Fibroblast of peridontal ligament (primary cell): ENCODE measurements at regions not wholly inside any gene's neighbourhood (a gene's known extent, or its start where the extent isn't known, plus 50 kb on each side); places are given as distances from the start of the nearest gene placed in this dataset.
A peak's percentile ranks its signal among the peaks of the same experiment; 100 is the strongest.

ENCODE experiments used
- DNase-seq: peaks from one replicate; pipeline ENCODE4 v3.0.0-alpha.2; 2010; ENCODE audit errors: extremely low read depth

DNA sequence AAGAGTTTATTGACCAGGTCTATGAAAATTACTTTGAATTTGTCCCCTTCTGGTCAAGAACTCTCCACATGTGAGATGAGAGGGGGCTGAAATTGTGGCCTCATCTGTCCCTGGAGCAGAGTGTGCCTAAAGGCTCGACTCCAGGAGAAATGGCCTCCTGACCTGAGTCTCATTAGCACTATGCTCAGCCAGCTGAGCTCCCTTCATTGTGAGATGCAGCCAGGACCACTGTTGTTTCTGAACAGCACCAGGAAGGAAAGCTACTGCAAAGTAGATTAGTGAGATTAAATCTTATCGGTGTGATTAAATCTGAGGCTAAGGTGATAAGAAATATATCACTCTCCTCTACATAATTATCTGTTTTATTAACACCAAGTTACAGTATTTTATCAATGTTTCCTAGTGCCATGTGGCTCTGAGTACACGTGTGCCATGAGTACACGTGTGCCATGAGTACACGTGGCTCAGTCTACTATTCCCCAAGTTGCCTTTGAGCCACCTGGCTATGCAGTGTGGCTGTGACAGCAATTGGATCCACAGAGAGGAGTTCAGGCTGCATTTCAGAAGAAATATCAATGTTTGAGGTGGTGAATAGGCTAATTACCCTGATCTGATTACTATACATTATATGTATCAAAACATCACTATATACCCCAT, 126.9 kb downstream of the IPMK start:
- DNase-seq, result no peak

DNA sequence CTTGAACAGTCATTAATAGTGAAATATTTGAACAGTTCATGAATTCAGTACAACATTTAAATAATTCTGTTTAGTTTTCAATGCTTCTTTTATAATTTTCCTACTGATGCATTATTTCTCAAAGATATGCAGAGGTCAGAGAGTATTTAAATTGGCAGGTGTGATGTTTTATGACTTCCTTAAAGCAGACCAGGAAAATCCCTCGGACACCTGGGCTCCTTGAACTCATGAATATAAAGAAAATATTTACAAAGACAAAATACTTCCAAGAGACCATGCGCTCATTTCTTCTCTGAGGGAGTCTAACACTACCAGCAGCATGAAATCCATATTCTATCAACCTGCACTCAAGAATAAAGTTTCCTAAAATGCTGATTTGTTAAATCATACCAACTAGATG, 127.6 kb downstream of the IPMK start:
- no peak for DNase-seq

DNA sequence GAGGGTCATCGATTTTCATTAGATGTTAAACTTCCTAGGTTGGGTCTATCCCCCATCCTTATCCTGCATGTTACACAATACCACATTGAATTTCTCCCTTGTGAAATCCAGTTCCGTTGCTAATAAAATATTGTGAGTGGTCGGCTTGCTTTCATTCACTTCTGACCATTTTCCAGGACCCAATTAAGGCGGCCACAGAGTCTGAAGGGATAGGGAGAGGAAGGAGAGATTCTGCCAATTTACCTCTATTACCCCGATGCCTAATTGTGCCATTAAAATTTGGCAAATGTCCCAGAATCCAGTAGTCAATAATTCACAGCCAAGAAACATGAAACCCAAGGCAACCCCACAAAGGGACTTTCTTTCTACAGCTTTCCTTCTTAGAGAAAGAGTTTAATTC, 129.9 kb downstream of the IPMK start:
- DNase-seq, result no peak

DNA sequence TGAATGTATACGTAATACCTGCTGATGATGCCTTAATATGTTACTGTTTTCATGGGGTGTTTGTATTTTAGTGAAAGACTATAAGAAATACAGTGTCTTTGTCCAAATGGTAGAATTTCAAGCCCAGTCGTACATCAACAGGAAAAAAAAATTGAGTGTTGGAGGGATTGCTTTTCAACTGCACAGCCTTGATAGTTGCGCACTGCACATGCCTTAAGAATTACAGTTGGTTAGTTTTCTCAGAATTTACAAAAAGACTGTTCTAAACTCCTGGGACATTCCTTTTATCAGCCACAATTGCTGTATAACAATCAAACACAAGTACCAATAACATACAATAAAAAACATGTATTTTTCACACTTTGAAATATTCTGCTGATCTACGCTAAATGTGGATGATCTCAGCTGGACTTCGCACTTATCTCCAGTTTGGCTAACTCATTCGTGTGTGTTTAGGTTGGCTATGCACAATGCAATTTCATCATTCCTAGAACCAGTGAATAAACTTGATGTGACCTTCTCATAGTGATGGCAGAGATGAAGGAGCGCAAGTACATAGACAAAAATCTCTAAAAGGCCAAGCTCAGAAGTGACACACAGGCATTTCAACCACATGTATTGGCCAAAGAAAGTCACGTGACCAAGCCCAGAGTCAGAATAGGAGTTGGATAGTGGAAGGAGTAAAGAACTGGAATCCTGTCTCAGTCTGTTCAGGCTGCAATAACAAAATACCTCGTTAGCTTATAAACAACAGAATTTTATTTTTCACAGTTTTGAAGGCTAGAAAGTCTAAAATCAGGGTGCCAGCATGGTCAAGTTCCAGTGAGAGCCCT, 152.3 kb downstream of the IPMK start:
- no peak for DNase-seq

DNA sequence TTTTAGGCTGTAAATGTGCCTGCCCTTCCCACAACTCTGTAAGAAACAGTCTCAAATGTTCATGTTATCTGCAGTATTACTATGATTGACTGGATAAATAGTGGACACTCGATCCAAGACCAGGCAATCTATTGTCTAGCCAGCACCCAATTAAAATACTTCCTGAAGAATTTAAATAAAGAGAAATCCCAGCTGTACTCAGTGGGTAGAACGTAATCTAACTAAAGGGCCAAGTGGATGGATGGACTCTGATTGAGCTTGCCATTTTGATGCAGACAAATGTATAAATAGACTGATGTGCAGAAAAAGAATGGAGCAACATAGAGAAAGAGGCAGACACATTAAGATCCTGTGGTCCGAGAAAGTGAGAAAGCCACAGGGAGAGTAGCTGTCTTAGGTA, 158.0 kb downstream of the IPMK start:
- no peak for DNase-seq

DNA sequence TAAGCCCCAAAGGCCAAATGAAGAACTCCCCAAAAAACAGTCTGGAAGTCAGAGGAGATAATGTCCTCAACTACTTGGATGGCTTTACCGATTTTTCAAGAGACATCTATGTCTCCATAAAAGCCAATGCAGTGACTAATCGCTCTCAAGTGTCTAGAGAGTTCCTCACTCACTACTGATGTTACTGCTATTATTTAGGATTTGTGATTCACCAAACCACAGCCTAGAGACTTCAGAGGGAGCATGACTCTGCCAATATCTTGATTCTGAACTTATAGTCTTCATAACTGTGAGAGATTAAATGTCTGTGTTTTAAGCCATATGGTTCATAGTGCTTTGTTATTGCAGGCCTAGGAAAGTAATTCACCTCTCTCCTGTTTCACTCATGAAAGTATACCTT, 160.2 kb downstream of the IPMK start:
- DNase-seq, result peak; percentile 92

DNA sequence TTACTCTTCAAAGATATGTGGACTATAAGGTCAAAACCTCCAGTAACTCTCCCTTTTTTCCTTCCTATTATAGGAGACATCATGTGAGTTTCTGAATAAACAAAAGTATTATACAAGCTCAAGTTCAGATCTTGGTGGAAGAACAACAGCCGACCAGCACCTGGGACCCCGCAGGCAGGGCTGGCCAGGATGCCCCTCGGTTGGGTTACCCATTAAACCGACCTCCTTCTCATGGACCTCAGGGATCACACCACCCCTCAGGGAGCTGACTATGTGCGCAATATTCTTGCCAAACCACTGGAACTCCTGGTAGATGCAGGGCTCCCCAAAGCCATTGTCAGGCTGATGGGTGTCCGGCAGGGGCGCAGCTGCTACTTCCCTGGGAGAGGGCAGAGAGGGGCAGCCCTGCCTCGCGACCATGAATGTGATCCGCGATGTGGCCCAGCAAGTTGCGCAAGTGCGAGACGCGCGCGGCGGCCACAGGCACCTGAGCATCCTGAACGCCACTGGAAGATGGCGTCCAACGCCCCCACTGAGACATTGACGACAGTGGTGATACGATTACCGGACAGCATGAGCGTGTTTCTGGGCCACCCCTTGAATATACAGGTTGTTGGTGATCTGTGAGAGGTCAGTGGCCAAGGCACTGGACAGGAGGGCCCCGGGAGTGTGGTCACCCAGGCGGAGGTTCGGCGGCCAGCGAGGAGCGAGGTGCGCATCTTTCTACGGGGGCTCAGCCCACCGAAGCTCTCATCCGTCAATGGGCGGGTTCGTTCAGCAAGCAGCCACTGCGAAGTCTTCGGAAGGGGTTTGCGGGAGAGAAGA, 161.3 kb downstream of the IPMK start:
- no peak for DNase-seq

DNA sequence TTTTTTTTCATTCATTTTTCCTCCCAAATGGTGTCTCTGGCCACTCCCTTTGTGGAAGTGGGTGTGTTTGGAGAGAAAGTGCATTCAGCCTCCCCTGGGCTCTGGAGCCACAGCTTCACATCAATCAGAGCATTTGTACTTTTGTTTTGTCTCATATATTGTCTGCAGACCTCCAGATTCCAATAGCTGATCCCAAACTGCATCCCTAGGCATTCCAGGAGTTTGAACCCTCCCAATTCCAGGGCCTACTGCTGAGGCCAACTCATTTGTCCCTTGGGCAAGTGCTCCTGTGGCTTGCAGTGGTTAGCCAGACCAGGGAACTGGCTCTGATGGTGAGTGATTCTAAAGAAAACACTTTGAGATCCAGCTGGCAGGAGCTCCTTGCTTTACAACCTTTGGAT, 163.3 kb downstream of the IPMK start:
- DNase-seq, result peak; percentile 69

DNA sequence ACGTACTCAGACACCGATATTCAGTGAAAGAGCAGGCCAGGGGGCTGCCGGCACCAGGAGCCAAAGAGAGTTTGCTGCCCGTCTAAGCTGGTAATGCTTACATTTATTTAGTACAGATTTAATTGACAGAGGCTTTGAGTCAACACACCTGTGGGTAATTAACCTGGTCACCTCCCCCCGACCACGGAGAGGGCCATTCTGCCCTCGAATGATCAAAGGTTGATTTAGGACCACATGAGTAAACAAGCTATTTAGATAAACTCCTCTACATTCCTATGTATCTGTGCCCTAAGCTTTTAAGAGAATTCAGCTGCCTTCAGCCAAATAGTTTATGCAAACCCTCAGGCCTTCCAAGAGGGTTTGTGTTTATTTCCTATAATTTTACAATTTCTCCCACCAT, 164.8 kb downstream of the IPMK start:
- DNase-seq, result no peak

DNA sequence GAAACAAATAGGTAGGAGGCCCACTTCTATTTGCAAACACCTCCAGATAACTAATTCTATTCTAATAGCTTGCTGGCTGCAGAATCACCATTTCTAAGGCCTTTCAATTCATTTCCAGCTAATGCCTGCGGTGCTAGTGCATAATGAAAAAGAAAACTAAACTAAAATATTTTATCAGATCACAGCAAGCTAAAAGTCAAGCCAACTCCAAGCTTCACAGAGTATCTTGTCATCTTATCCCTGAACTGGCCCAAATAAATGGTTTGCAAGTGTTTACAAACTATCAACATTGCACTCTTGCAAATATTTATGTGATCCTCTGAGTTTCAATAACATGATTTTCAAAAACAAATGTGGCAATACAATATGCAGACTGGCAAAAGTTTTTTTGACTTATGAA, 166.0 kb downstream of the IPMK start:
- DNase-seq, result no peak

DNA sequence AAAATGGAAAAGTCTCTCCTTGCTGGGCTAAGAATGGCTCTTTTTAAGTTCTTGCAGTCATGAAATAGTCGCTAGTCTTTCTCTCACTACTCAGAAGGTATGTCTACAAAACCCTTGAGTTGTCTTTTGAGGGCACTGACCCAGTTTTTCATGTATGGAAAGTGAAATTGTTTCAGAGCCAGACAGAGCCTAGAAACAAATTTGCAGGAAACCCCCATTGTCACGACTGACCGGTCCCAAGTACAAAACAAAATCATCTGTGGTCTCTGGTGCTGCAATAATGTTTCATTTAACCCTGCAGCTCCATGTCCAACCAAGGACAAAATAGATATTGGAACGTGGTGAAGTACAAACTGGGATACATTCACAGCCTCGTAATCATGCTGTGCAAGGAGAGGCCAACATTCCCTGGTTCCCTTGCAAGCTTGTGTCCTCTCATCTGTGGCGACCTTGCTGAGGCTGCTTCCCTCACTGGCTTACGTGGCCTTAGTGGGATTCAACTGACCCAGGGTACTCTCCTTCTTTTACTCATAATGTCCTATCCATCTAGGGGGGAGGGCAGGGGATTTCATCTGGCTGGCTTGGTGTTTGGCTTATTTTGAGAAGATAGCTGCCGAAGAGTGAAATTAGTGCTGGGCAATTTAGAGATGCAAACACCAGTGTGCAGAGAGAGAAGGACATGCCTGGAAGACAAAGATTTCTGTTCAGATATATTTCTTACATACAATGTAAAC, 172.5 kb downstream of the IPMK start:
- no peak for DNase-seq

DNA sequence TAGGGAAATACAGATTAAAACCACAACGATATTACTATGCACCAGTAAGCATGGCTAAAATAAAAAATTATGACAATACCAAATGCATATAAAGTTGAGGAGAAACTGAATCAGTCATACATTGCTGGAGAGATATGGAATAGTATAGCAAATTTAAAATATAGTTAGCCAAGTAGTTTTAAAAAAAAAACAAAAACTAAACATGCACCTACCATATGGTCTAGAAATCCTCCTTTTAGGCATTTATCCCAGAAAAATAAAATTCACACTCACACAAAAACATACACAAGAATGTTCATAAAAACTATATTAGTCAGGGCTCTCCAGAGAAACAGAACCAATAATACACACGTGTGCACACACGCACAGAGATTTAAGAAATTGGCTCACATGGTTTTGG, 175.8 kb downstream of the IPMK start:
- no peak for DNase-seq

DNA sequence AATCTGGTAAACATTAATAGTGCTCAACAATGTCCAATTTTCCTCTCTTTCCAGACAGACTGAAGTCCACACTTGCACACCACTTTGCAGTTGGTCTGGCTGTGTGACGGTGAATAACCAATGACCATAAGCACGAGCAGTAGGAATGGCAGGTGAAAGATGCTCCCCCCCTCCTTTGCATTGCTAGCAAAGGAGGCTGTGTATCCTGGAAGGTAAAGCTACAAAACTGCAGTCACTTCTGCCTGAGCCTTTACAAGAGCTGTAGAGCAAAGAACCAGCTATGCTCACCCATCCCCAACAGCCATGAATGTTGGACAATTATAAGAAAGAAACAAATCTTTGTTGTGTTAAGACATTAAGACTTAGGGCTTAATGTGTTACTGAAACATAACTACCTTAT, 178.0 kb downstream of the IPMK start:
- DNase-seq, result no peak

DNA sequence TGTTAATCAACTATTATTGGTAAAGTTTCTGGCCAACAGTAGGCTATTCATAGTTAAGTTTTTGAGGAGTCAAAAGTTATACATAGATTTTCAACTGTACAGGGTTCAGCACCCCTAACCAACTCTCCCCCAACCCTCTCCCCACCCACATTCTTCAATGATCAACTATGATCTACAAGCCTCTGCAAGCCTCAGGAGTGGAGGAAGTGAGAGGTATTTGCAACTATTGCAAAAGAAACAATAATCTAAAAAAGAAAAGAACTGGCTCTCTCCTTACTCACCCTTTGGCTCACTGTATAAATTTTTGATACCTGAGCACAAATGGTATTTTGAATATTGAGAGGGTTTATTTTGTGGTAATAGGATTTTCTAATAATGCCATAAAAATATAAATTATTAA, 179.8 kb downstream of the IPMK start:
- DNase-seq, result no peak

DNA sequence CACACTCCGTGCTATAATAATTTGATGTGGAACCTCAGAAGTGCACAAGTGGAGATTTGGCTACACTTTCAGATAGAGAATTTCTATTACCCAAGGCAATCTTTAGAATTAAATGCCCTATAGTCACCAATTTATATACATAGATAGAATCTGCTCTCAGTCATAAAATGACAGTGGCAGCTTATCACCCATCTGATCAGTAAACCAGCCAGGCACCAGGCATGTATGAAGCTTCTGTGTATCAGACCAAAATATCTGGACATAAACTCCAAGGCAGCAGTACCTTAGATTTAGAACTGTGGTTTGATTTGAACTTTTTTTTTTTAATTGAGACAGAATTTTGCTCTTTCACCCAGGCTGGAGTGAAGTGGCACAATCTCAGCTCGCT, 180.9 kb downstream of the IPMK start:
- no peak for DNase-seq

DNA sequence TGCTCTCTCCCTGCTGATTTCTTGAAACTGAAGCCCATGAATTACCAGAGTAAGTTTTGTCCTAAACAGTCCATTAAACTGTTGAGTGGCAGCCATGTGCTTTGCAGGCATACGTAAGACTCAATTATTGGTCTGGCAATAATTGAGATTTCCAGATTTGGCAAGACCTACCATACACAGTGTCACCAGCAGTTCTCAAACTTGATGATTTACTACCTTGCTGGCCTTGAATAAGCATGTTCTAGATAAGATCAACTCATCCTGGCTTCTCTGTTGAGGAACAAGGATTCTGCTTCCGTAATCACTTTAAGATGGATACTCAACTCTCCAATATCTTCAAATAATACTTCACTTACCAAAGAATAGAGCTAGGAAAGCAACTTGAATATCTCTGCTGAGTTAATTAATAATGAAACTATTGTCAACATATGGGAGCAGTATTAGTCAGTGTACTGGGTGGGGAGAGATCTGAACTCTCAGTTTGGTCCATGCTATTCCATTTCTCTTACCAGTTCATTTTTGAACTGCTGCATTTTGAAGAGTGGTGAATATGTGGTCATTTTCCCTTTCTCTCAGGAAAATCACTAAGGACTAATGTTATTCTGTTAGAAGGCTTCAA, 181.4 kb downstream of the IPMK start:
- DNase-seq, result no peak

DNA sequence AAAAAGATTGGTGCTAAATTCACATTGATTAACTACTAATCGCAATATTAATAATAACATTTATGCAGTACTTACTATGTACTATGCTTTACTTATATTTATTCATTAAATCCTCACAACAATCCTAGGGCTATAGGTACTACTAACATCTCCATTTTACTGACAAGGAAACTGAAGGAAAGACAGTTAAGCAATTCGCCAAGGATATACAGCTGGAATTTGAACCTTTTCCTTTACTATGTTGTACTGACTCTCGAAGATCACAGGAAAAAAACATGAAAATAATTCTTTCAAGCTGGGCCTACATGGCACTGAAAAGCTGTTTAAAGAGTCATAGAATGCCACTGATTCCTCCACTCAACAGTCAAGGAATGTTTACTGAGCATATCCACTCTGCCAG, 185.4 kb downstream of the IPMK start:
- DNase-seq, result no peak

DNA sequence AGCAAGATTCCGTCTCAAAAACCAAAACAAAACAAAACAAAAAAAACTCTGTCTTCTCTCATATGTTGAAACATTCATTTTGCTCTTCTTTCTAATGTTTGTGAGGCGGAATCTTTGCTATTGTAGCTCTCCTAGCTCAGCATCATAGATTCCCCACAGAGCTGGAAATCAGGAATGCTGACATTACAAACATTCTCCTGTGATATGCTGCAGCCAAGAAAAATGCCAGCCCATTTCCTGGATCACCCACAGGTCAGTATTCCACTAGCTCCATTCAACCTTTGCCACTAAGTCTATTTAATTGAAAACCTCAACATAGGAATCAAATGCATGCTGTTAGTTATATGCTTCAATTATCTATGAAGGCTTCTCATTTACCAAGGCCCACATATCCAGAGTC, 186.3 kb downstream of the IPMK start:
- no peak for DNase-seq

DNA sequence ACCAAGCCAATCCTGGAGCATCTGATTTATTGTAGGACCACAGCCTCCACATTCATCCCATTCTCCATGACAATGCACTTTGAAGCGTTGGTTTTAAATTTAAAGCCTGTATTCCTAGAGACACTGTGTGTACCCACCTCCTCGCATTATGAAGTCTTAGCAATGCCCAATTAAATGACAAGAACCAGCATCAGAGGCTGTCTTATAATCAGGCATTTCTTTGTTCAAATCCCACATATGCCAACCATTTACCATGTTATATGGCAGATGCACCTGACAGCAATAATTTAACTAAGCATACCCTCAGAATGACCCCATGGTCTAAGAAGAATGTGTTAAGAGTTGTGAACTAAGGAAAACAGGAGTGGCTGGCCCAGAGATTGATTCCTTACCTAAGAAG, 188.2 kb downstream of the IPMK start:
- no peak for DNase-seq

DNA sequence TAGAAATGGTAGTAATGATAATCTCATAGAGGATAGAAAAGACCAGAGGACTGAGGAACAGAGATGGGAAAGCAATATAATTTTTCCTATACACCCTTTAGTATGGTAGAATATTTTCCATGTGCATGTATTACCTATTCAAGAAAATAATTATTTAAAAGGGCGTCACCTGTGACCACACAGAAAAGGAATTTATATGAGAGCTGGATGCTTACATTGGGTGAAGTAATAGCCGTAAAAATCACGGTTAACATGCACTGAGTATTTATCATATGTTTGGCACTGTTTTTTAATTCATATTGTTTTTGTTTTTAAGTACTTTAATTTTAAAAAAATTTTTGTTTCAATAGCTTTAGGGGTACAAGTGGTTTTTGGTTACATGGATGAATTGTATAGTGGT, 195.1 kb downstream of the IPMK start:
- DNase-seq, result no peak

DNA sequence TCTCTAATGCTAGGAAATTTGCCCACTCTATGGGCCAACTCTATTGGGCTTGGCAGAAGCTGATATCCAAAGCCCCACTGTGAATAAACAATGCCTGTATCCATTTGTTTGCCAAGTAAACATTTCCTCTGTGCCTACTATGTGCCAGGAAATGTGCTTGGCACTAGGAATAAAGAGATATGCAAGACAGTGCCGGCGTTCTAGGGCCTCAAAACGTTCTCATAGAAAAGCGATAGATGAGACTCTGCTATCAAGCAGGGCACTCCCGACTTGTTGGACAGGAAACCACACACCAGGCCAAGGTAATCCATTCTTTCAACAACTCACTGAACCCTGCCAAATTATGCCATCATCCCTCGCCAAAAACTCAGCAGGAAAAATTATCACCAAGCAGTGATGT, 196.7 kb downstream of the IPMK start:
- DNase-seq, result no peak

DNA sequence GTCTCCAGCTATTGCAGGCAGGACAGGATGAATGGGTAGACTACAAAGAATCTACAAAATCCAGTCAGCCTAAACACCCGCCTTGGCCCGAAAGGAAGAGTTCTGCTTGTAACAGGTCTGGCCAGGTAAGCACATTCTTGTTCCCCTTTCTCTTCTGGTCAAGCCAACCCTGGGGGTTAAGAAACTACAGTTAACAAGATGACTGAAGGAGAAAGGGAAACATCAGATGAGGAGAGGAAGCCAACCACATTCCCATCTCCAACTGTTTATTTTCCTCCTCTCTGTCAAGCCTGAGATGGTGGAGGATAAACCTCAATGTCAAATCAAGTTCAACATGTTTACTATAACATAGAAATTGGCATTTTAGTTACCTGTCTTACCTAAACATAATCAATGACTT, 198.9 kb downstream of the IPMK start:
- no peak for DNase-seq
